B cell (primary cell): ENCODE measurements at regions not wholly inside any gene's neighbourhood (a gene's known extent, or its start where the extent isn't known, plus 50 kb on each side); places are given as distances from the start of the nearest gene placed in this dataset.

ENCODE experiments used
- ATAC-seq: fragments of 200-7000 bp; cut with Tn5 transposase; one replicate; pipeline ENCODE4 v1.10.0; 2021; ENCODE audit warnings: low read depth, mild to moderate bottlenecking, moderate number of reproducible peaks, moderate library complexity
- CTCF ChIA-PET: fragments of 350-600 bp; sonication (Branson Sonifier 250); formaldehyde crosslinking; loops from one replicate; lab custom pipeline; 2021; ENCODE audit warnings: antibody characterized with exemption, inconsistent platforms; lab: Charles Lee
- POLR2A ChIA-PET: fragments of 350-600 bp; sonication (Branson Sonifier 250); formaldehyde crosslinking; loops from one replicate; lab custom pipeline; 2021; ENCODE audit warnings: antibody characterized with exemption; lab: Charles Lee
- DNase-seq: peaks from one replicate; pipeline ENCODE4 v3.0.0; 2013
- H2AFZ ChIP-seq: 2 replicates; pipeline ENCODE4 v1.6.1; 2012; ENCODE audit warnings: mild to moderate bottlenecking, low read depth, low read length; ENCODE audit not compliant: insufficient read depth, poor library complexity, severe bottlenecking
- H3K27ac ChIP-seq, 2 donors: 1 replicate in 1 of 2; 2 replicates in 1 of 2; pipeline ENCODE4 v1.5.1; 2012 to 2013; ENCODE audit warnings: low read length in 2 of 2, mild to moderate bottlenecking in 2 of 2, moderate library complexity in 1 of 2
- H3K27me3 ChIP-seq, 4 experiments: fragments of 200-600 bp in 1 of 4; sonication (generic) in 1 of 4; replicated peaks in 1 of 4; 1 replicate in 2 of 4; 2 replicates in 2 of 4; pipeline versions ENCODE4 v1.6.1 to v1.7.0; 2013 to 2016; ENCODE audit warnings: low read length in 3 of 4, mild to moderate bottlenecking in 2 of 4, mixed read lengths in 1 of 4, moderate library complexity in 1 of 4; ENCODE audit not compliant: insufficient read depth in 4 of 4, control insufficient read depth in 3 of 4; ENCODE audit errors: control extremely low read depth in 1 of 4
- H3K36me3 ChIP-seq, 2 experiments: replicated peaks in 1 of 2; 1 replicate in 1 of 2; 2 replicates in 1 of 2; pipeline versions ENCODE4 v1.6.1 to v1.7.1; 2013; ENCODE audit warnings: low read length in 1 of 2; ENCODE audit not compliant: insufficient read depth in 2 of 2, control insufficient read depth in 1 of 2; ENCODE audit errors: control extremely low read depth in 1 of 2, extremely low read depth in 1 of 2
- H3K4me1 ChIP-seq, 2 donors: fragments of 200-600 bp in 1 of 2; sonication (generic) in 1 of 2; 1 replicate in 1 of 2; 2 replicates in 1 of 2; pipeline versions ENCODE4 v1.5.1 to v1.6.1; 2013 to 2017; ENCODE audit warnings: low read length in 2 of 2; ENCODE audit not compliant: control insufficient read depth in 2 of 2, insufficient read depth in 2 of 2
- H3K4me2 ChIP-seq: replicated peaks from 2 replicates; pipeline ENCODE3; 2012; ENCODE audit warnings: mild to moderate bottlenecking, low read depth, low read length; ENCODE audit not compliant: poor library complexity, severe bottlenecking
- H3K4me3 ChIP-seq, 5 experiments: fragments of 200-600 bp in 1 of 5; sonication (generic) in 1 of 5; 1 replicate in 3 of 5; 2 replicates in 2 of 5; pipeline versions ENCODE4 v1.5.1 to v1.7.0; 2011 to 2016; ENCODE audit warnings: low read length in 4 of 5, mild to moderate bottlenecking in 4 of 5, low read depth in 2 of 5, control low read depth in 1 of 5, moderate library complexity in 1 of 5; ENCODE audit not compliant: insufficient read depth in 1 of 5; ENCODE audit errors: control extremely low read depth in 1 of 5, extremely low read depth in 1 of 5
- H3K79me2 ChIP-seq: fragments of 200-600 bp; sonication (generic); one replicate; pipeline ENCODE4 v1.6.0; 2016; ENCODE audit warnings: low read length; ENCODE audit not compliant: control insufficient read depth, insufficient read depth
- H3K9ac ChIP-seq: fragments of 200-600 bp; sonication (generic); 2 replicates; pipeline ENCODE4 v1.6.1; 2017; ENCODE audit warnings: mild to moderate bottlenecking, low read length, moderate library complexity
- H3K9me3 ChIP-seq, 3 donors: one replicate each; pipeline versions ENCODE4 v1.6.1 to v1.7.1; 2013; ENCODE audit warnings: low read length in 2 of 3; ENCODE audit not compliant: control insufficient read depth in 2 of 3, insufficient read depth in 1 of 3; ENCODE audit errors: control extremely low read depth in 1 of 3
- H4K20me1 ChIP-seq: 2 replicates; pipeline ENCODE4 v1.6.0; 2012; ENCODE audit warnings: mild to moderate bottlenecking, low read length; ENCODE audit not compliant: insufficient read depth, control insufficient read depth, poor library complexity, severe bottlenecking
- H3K27ac Mint-ChIP-seq: one replicate; pipeline ENCODE4 v1.8.0; 2021; ENCODE audit warnings: mixed read lengths
- H3K27me3 Mint-ChIP-seq: one replicate; pipeline ENCODE4 v1.8.0; 2021; ENCODE audit warnings: mixed read lengths
- H3K4me1 Mint-ChIP-seq: one replicate; pipeline ENCODE4 v1.8.0; 2021; ENCODE audit warnings: mixed read lengths
- H3K4me3 Mint-ChIP-seq: one replicate; pipeline ENCODE4 v1.8.0; 2021; ENCODE audit warnings: mixed read lengths
- H3K9me3 Mint-ChIP-seq: one replicate; pipeline ENCODE4 v1.8.0; 2022; ENCODE audit warnings: mixed read lengths; ENCODE audit not compliant: insufficient read depth
- CTCF ChIP-seq: fragments of 200-600 bp; IDR thresholded peaks from one replicate; pipeline ENCODE4 v1.8.0; 2022; ENCODE audit warnings: antibody characterized with exemption, mild to moderate bottlenecking
- EZH2 ChIP-seq: IDR thresholded peaks from 2 replicates; pipeline ENCODE4 v1.6.1; 2012; ENCODE audit warnings: borderline replicate concordance, low read depth, mild to moderate bottlenecking, moderate library complexity, low read length; ENCODE audit not compliant: insufficient read depth, poor library complexity, severe bottlenecking
- WGBS: methylation state at CpG from one replicate; pipeline ENCODE4 v1.1.5; 2013; ENCODE audit warnings: missing lambda C conversion rate; ENCODE audit not compliant: insufficient coverage; 5-methylcytosine and 5-hydroxymethylcytosine counted together
- intact Hi-C: fragments of 100-400 bp; cut with micrococcal nuclease; formaldehyde crosslinking; loops from one replicate; pipeline ENCODE4 v1.10.0; 2022

GRCh38 chr1:195768936-195769335 is 839.3 kb downstream of the KCNT2 start:
- H3K9me3 ChIP-seq, result no peaks in the 10 kb centered on the region
- H3K4me3 Mint-ChIP-seq, result no peak overlapping the region
- no peak overlapping the region for H2AFZ ChIP-seq
- CTCF ChIA-PET, result no interaction called here
- H3K9ac ChIP-seq, result no peak overlapping the region
- no peak overlapping the region for H3K4me3 ChIP-seq
- no peak overlapping the region for H3K4me2 ChIP-seq
- DNase-seq (no peak), ATAC-seq (no peak)
- H3K36me3 ChIP-seq, result no peaks in the 10 kb centered on the region
- H3K27ac Mint-ChIP-seq, result no peak overlapping the region
- H3K4me1 Mint-ChIP-seq, result no peaks in the 10 kb centered on the region
- TF ChIP-seq CTCF (no peak), EZH2 (no peak)
- POLR2A ChIA-PET, result no interaction called here
- H3K27ac ChIP-seq, result no peak overlapping the region
- H3K27me3 ChIP-seq, result no peaks in the 10 kb centered on the region
- no peaks in the 10 kb centered on the region for H3K27me3 Mint-ChIP-seq
- no peaks in the 10 kb centered on the region for H3K4me1 ChIP-seq
- H3K9me3 Mint-ChIP-seq, result no peaks in the 10 kb centered on the region
- H3K79me2 ChIP-seq, result no peaks in the 10 kb centered on the region
- intact Hi-C loops, result no loop called here
- no peaks in the 10 kb centered on the region for H4K20me1 ChIP-seq

- POLR2A ChIA-PET, result no interaction called here
- Mint-ChIP-seq H3K4me1 (no peaks in the 10 kb centered on the region), H3K27me3 (no peaks in the 10 kb centered on the region), H3K4me3 (no peak overlapping the region), H3K27ac (no peak overlapping the region), H3K9me3 (no peaks in the 10 kb centered on the region)
- CTCF ChIA-PET, result no interaction called here
- intact Hi-C loops, result no loop called here
- Histone ChIP-seq H3K4me3 (no peak overlapping the region), H2AFZ (no peak overlapping the region), H3K79me2 (no peaks in the 10 kb centered on the region), H3K9me3 (peaks cover 0 to 2% (median 0%) of the 10 kb centered on the region in 3 donors), H3K9ac (no peak overlapping the region), H3K4me1 (no peaks in the 10 kb centered on the region), H3K36me3 (no peaks in the 10 kb centered on the region), H4K20me1 (no peaks in the 10 kb centered on the region), H3K4me2 (no peak overlapping the region), H3K27me3 (no peaks in the 10 kb centered on the region), H3K27ac (no peak overlapping the region)
- TF ChIP-seq CTCF (no peak), EZH2 (no peak)
- DNase-seq (no peak), ATAC-seq (no peak)
- no CpG with 5 or more reads among the region's 2 CpGs for WGBS
Observed at GRCh38 chr1:195768377-195768776, 839.9 kb downstream of the KCNT2 start.
